Brain microvascular endothelial cell (primary cell): ENCODE measurements at regions not wholly inside any gene's neighbourhood (a gene's known extent, or its start where the extent isn't known, plus 50 kb on each side); places are given as distances from the start of the nearest gene placed in this dataset.

Experiments used
- DNase-seq: peaks from one replicate; pipeline ENCODE4 v3.0.0-alpha.2; 2020
- H3K27ac ChIP-seq: fragments of 250-450 bp; sonication (Bioruptor Pico); 2 replicates; pipeline ENCODE4 v1.5.1; 2020; ENCODE audit warnings: mild to moderate bottlenecking, moderate library complexity
- H3K27me3 ChIP-seq: fragments of 250-450 bp; sonication (Bioruptor Pico); replicated peaks from 2 replicates; pipeline ENCODE4 v1.5.1; 2020; ENCODE audit warnings: mild to moderate bottlenecking
- H3K36me3 ChIP-seq: fragments of 250-450 bp; sonication (Bioruptor Pico); replicated peaks from 2 replicates; pipeline ENCODE4 v1.5.1; 2020; ENCODE audit warnings: mild to moderate bottlenecking
- H3K4me3 ChIP-seq: 2 replicates; pipeline ENCODE4 v1.5.1; 2011; ENCODE audit warnings: low read depth, mild to moderate bottlenecking, control low read depth, low read length, moderate library complexity
- in situ Hi-C: cut with HindIII; loops from 2 replicates; pipeline ENCODE4 v1.10.0; 2017; ENCODE audit warnings: low sequenced_read_pairs, low pct_ligation_motif_present
- TF ChIP-seq, protein P1 (sequence below): IDR thresholded peaks from 2 replicates; pipeline ENCODE4 v1.5.1; 2011; ENCODE audit warnings: low read depth, mild to moderate bottlenecking, moderate library complexity, low read length, control low read depth, inconsistent platforms; ENCODE audit errors: missing control alignments

- in situ Hi-C loops = no loop called here
- DNase-seq = no peak
Measured at GRCh38 chr7:91692800-91693199, 187.7 kb downstream of the MTERF1 start.

DNA sequence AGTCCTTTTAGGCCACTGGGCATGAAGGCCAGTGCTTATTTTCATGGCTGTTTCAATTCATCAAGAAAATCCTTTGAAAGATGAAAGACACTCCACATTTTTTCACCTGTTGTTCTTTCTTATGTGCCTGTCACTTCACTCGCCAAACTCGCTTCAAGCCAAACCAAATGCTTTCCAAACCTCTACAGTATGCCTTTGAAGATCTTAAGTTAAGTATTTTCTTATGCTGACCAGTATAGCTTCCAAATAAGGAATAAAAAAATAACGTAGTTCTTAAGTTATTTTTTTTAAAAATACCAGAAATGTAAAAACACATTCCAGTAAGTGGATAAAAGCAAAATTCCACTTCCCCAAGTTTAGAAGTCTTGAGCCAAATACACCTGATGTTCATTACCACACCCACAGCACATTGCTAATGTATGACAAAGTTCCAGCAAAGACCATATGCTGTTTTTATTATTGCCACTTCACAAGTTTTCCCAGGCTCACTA lies 186.1 kb downstream of the MTERF1 start:
- TF ChIP-seq, protein P1, sequence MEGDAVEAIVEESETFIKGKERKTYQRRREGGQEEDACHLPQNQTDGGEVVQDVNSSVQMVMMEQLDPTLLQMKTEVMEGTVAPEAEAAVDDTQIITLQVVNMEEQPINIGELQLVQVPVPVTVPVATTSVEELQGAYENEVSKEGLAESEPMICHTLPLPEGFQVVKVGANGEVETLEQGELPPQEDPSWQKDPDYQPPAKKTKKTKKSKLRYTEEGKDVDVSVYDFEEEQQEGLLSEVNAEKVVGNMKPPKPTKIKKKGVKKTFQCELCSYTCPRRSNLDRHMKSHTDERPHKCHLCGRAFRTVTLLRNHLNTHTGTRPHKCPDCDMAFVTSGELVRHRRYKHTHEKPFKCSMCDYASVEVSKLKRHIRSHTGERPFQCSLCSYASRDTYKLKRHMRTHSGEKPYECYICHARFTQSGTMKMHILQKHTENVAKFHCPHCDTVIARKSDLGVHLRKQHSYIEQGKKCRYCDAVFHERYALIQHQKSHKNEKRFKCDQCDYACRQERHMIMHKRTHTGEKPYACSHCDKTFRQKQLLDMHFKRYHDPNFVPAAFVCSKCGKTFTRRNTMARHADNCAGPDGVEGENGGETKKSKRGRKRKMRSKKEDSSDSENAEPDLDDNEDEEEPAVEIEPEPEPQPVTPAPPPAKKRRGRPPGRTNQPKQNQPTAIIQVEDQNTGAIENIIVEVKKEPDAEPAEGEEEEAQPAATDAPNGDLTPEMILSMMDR = no peak
- in situ Hi-C loops = no loop called here

More at GRCh38 chr7:91692800-91693199, 187.7 kb downstream of the MTERF1 start:
- Histone ChIP-seq H3K4me3 (no peak overlapping the region), H3K27ac (no peak overlapping the region), H3K27me3 (no peaks in the 10 kb centered on the region), H3K36me3 (no peaks in the 10 kb centered on the region)
- TF ChIP-seq, protein P1 = no peak

GRCh38 chr7:91710881-91711280 lies 169.6 kb downstream of the MTERF1 start:
- no peak overlapping the region for H3K27ac ChIP-seq
- in situ Hi-C loops = no loop called here
- no peaks in the 10 kb centered on the region for H3K36me3 ChIP-seq
- H3K4me3 ChIP-seq = no peak overlapping the region
- TF ChIP-seq, protein P1 = no peak
- no peaks in the 10 kb centered on the region for H3K27me3 ChIP-seq
- DNase-seq = no peak

More for the DNA sequence above, 186.1 kb downstream of the MTERF1 start:
- H3K27me3 ChIP-seq = no peaks in the 10 kb centered on the region
- H3K36me3 ChIP-seq = no peaks in the 10 kb centered on the region
- DNase-seq = no peak
- H3K4me3 ChIP-seq = no peak overlapping the region
- no peak overlapping the region for H3K27ac ChIP-seq

DNA sequence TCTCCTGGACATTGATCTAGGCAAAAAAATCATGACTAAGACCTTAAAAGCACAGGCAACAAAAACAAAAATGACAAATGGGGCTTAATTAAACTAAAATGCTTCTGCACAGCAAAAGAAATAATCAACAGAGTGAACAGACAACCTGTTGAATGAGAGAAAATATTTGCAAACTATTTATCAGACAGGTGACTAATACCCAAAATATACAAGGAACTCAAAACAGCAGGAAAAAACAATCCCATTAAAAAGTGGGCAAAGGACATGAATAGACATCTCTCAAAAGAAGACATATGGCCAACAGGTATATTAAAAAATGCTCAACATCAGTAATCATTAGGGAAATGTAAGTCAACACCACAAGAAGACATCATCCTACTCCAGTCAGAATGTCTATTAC lies 166.8 kb downstream of the MTERF1 start:
- no peak for DNase-seq
- H3K27ac ChIP-seq = no peak overlapping the region
- TF ChIP-seq, protein P1 = no peak
- H3K27me3 ChIP-seq = no peaks in the 10 kb centered on the region
- no peaks in the 10 kb centered on the region for H3K36me3 ChIP-seq
- no peak overlapping the region for H3K4me3 ChIP-seq
- in situ Hi-C loops = no loop called here

DNA sequence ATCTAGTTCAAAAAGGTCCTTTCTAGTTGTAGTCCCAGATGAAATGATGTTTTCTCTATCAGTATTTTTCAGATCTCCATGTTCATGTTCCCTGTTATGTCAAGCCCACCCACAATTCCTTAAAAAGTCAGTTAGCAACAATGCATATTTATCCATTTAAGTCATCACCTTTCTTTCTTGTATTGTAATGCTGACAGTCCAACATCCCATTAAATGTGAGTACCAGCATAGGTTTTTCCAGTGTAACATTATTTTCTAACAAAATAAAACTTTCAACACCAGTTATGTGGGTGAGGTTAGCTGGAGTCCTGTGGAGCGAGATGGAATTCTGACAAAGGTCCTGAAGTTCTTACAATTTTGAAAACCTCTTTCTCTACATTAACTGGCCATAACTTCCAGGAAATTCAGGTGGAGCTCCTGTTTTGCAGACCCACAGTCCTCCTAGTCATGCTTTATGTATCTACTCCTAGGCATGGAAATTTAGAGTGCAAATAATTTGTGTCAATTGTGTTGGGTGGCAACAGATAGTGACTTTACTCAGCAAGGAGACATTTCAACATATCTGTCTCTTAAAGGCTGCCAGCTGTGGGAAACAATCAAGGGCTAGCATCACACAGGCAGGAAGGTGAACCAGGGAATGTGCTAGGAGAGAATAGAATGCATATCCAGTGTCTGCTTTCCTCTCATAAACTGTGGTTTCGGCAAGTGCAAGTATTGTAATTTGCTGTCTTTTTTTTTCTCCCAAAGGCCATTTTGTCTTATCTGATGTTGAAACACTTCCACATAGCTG lies 162.6 kb downstream of the MTERF1 start:
- in situ Hi-C loops = no loop called here
- no peak overlapping the region for H3K4me3 ChIP-seq
- no peak for DNase-seq
- H3K27me3 ChIP-seq = no peaks in the 10 kb centered on the region
- H3K36me3 ChIP-seq = no peaks in the 10 kb centered on the region
- H3K27ac ChIP-seq = no peak overlapping the region
- TF ChIP-seq, protein P1 = no peak
